H1 (cell line): ENCODE measurements at regions not wholly inside any gene's neighbourhood (a gene's known extent, or its start where the extent isn't known, plus 50 kb on each side); places are given as distances from the start of the nearest gene placed in this dataset.

ENCODE experiments used
- CTCF ChIA-PET: fragments of 300-600 bp; sonication (Branson Sonifier 250); formaldehyde crosslinking; loops from one replicate; lab custom pipeline; 2021; ENCODE audit not compliant: partially characterized antibody; lab: Charles Lee
- POLR2A ChIA-PET: fragments of 300-600 bp; sonication (Branson Sonifier 250); formaldehyde crosslinking; loops from one replicate; lab custom pipeline; 2021; ENCODE audit warnings: inconsistent platforms; ENCODE audit not compliant: partially characterized antibody; lab: Charles Lee
- DNase-seq, 2 experiments: peaks; one replicate each; pipeline versions ENCODE4 v3.0.0 to v3.0.0-alpha.2; 2010 to 2022; ENCODE audit warnings: low spot score in 2 of 2, low read depth in 1 of 2, mixed read lengths in 1 of 2
- FAIRE-seq: peaks from 2 replicates; lab custom pipeline; 2011; peaks lifted over from hg19 to GRCh38; lab: Jason Lieb, UNC
- H2AFZ ChIP-seq: 2 replicates; pipeline ENCODE4 v1.8.1; 2012; ENCODE audit warnings: low read length, inconsistent platforms
- H2AK5ac ChIP-seq: 2 replicates; pipeline ENCODE4 v1.6.1; 2013; ENCODE audit warnings: low read depth, low read length
- H2BK120ac ChIP-seq: replicated peaks from 2 replicates; pipeline ENCODE3; 2013; ENCODE audit warnings: low read depth, low read length, inconsistent platforms
- H2BK12ac ChIP-seq: 2 replicates; pipeline ENCODE4 v1.6.1; 2013; ENCODE audit warnings: low read depth, low read length
- H2BK15ac ChIP-seq: 2 replicates; pipeline ENCODE4 v1.6.1; 2013; ENCODE audit warnings: low read length
- H2BK20ac ChIP-seq: 2 replicates; pipeline ENCODE4 v1.6.1; 2013; ENCODE audit warnings: low read length
- H2BK5ac ChIP-seq: 2 replicates; pipeline ENCODE4 v1.6.1; 2013; ENCODE audit warnings: low read depth, low read length
- H3K14ac ChIP-seq: 2 replicates; pipeline ENCODE4 v1.6.1; 2013; ENCODE audit warnings: inconsistent platforms; ENCODE audit not compliant: insufficient read length
- H3K18ac ChIP-seq: 2 replicates; pipeline ENCODE4 v1.6.1; 2013; ENCODE audit warnings: low read length; ENCODE audit errors: extremely low read depth
- H3K23ac ChIP-seq: 2 replicates; pipeline ENCODE4 v1.6.1; 2013; ENCODE audit warnings: inconsistent platforms; ENCODE audit not compliant: insufficient read length
- H3K23me2 ChIP-seq: 2 replicates; pipeline ENCODE4 v1.6.1; 2013; ENCODE audit warnings: low read depth, low read length
- H3K27ac ChIP-seq: 2 replicates; pipeline ENCODE4 v1.6.1; 2011; ENCODE audit warnings: low read depth, low read length, inconsistent platforms
- H3K27me3 ChIP-seq, 4 experiments: replicated peaks in 1 of 4; 1 replicate in 1 of 4; 2 replicates in 3 of 4; pipeline versions ENCODE4 v1.6.1 to v1.8.1; 2011 to 2013; ENCODE audit warnings: low read length in 3 of 4, mild to moderate bottlenecking in 3 of 4, inconsistent platforms in 2 of 4, mixed read lengths in 2 of 4, moderate library complexity in 1 of 4; ENCODE audit not compliant: control insufficient read depth in 3 of 4, insufficient read depth in 3 of 4; ENCODE audit errors: extremely low read depth in 1 of 4
- H3K36me3 ChIP-seq, 4 experiments: 2 replicates each; pipeline versions ENCODE4 v1.6.1 to v1.8.1; 2011 to 2013; ENCODE audit warnings: mild to moderate bottlenecking in 4 of 4, low read length in 3 of 4, moderate library complexity in 2 of 4, control low read depth in 1 of 4, inconsistent platforms in 1 of 4; ENCODE audit not compliant: insufficient read depth in 4 of 4, control insufficient read depth in 2 of 4
- H3K4ac ChIP-seq: replicated peaks from 2 replicates; pipeline ENCODE3; 2013; ENCODE audit warnings: low read length, low read depth, mixed read lengths, inconsistent platforms; ENCODE audit not compliant: insufficient read length
- H3K4me1 ChIP-seq, 4 experiments: replicated peaks in 1 of 4; 1 replicate in 1 of 4; 2 replicates in 3 of 4; pipeline versions ENCODE4 v1.6.1 to v1.8.1; 2011 to 2013; ENCODE audit warnings: low read length in 3 of 4, inconsistent platforms in 2 of 4, mixed read lengths in 1 of 4; ENCODE audit not compliant: insufficient read depth in 4 of 4, control insufficient read depth in 3 of 4
- H3K4me2 ChIP-seq, 2 experiments: 2 replicates each; pipeline versions ENCODE4 v1.6.1 to v1.8.1; 2011 to 2013; ENCODE audit warnings: low read depth in 2 of 2, low read length in 2 of 2, control low read depth in 1 of 2, inconsistent platforms in 1 of 2, mild to moderate bottlenecking in 1 of 2; ENCODE audit not compliant: insufficient read depth in 1 of 2
- H3K4me3 ChIP-seq, 4 experiments: fragments of 200-600, 300-600 bp in 1 of 4; sonication (generic), shearing (Covaris generic), sonication (Bioruptor Twin) in 1 of 4; 2 replicates each; pipeline versions ENCODE4 v1.5.1 to v1.8.1; 2011 to 2016; ENCODE audit warnings: low read length in 4 of 4, low read depth in 3 of 4, control low read depth in 2 of 4, inconsistent platforms in 2 of 4, mild to moderate bottlenecking in 2 of 4, mixed read lengths in 1 of 4, moderate library complexity in 1 of 4; ENCODE audit not compliant: insufficient read depth in 2 of 4; ENCODE audit errors: extremely low read depth in 1 of 4
- H3K56ac ChIP-seq: replicated peaks from 2 replicates; pipeline ENCODE3; 2013; ENCODE audit warnings: low read depth, mild to moderate bottlenecking, mixed read lengths, low read length, inconsistent platforms; ENCODE audit not compliant: insufficient read length
- H3K79me1 ChIP-seq: 2 replicates; pipeline ENCODE4 v1.6.1; 2013; ENCODE audit warnings: low read depth, low read length, control low read depth
- H3K79me2 ChIP-seq, 2 experiments: 2 replicates each; pipeline versions ENCODE4 v1.6.1 to v1.8.1; 2012 to 2013; ENCODE audit warnings: low read length in 2 of 2, mild to moderate bottlenecking in 2 of 2, inconsistent platforms in 1 of 2; ENCODE audit not compliant: insufficient read depth in 2 of 2, control insufficient read depth in 1 of 2
- H3K9ac ChIP-seq, 4 experiments: replicated peaks in 1 of 4; 1 replicate in 1 of 4; 2 replicates in 3 of 4; pipeline versions ENCODE4 v1.6.1 to v1.8.1; 2011 to 2013; ENCODE audit warnings: low read depth in 3 of 4, low read length in 3 of 4, control low read depth in 2 of 4, mild to moderate bottlenecking in 2 of 4, moderate library complexity in 2 of 4, inconsistent platforms in 1 of 4; ENCODE audit errors: extremely low read depth in 1 of 4
- H3K9me3 ChIP-seq, 2 experiments: 2 replicates each; pipeline versions ENCODE4 v1.6.1 to v1.8.1; 2012 to 2013; ENCODE audit warnings: mild to moderate bottlenecking in 2 of 2, moderate library complexity in 2 of 2, control low read depth in 1 of 2, inconsistent platforms in 1 of 2, low read depth in 1 of 2, low read length in 1 of 2, mixed read lengths in 1 of 2; ENCODE audit not compliant: insufficient read depth in 2 of 2
- H4K20me1 ChIP-seq, 2 experiments: replicated peaks in 1 of 2; 2 replicates each; pipeline versions ENCODE3 to v1.8.1; 2011 to 2013; ENCODE audit warnings: inconsistent platforms in 2 of 2, low read length in 2 of 2, mild to moderate bottlenecking in 1 of 2; ENCODE audit not compliant: insufficient read depth in 2 of 2, control insufficient read depth in 1 of 2
- H4K5ac ChIP-seq: 2 replicates; pipeline ENCODE4 v1.6.1; 2013; ENCODE audit warnings: low read length, low read depth, mixed read lengths, inconsistent platforms; ENCODE audit not compliant: insufficient read length
- H4K8ac ChIP-seq: 2 replicates; pipeline ENCODE4 v1.8.0; 2013; ENCODE audit warnings: mild to moderate bottlenecking, moderate library complexity, low read length, inconsistent platforms; ENCODE audit not compliant: insufficient read depth; ENCODE audit errors: extremely low read depth
- H4K91ac ChIP-seq: replicated peaks from 2 replicates; pipeline ENCODE3; 2013; ENCODE audit warnings: low read length, mixed read lengths, inconsistent platforms; ENCODE audit not compliant: insufficient read length
- BACH1 ChIP-seq: IDR thresholded peaks from 2 replicates; pipeline ENCODE4 v1.6.1; 2012; ENCODE audit warnings: low read length, improper control_type of control experiment
- BRCA1 ChIP-seq: IDR thresholded peaks from 2 replicates; pipeline ENCODE4 v1.6.1; 2012; ENCODE audit warnings: low read depth, low read length, improper control_type of control experiment
- CBX5 ChIP-seq: fragments of 300-800, 300-1000 bp; sonication (generic); IDR thresholded peaks from 2 replicates; pipeline ENCODE4 v1.7.1; 2016; ENCODE audit warnings: antibody characterized with exemption, low read length, low read depth
- CREB1 ChIP-seq: IDR thresholded peaks from 2 replicates; pipeline ENCODE4 v1.6.1; 2012; ENCODE audit warnings: inconsistent platforms
- EGR1 ChIP-seq: IDR thresholded peaks from 2 replicates; pipeline ENCODE4 v1.6.1; 2011; ENCODE audit warnings: low read depth, low read length, borderline replicate concordance
- EZH2 ChIP-seq: fragments of 200-600 bp; sonication (generic); IDR thresholded peaks from 2 replicates; pipeline ENCODE4 v1.7.1; 2012; ENCODE audit warnings: low read depth, mild to moderate bottlenecking, moderate library complexity, low read length, inconsistent platforms; ENCODE audit not compliant: severe bottlenecking
- HDAC2 ChIP-seq, 2 experiments: fragments of 300-600 bp in 1 of 2; sonication (generic) in 1 of 2; IDR thresholded peaks; 2 replicates each; pipeline ENCODE4 v1.6.1; 2011 to 2012; ENCODE audit warnings: low read depth in 2 of 2, low read length in 2 of 2, mild to moderate bottlenecking in 2 of 2, moderate library complexity in 2 of 2, borderline replicate concordance in 1 of 2, inconsistent platforms in 1 of 2
- JUND ChIP-seq: IDR thresholded peaks from 2 replicates; pipeline ENCODE4 v1.6.1; 2011; ENCODE audit warnings: mild to moderate bottlenecking, improper control_type of control experiment, low read length
- KDM1A ChIP-seq: fragments of 200-600, 300-600 bp; sonication (generic); IDR thresholded peaks from 2 replicates; pipeline ENCODE4 v1.7.1; 2016; ENCODE audit warnings: mild to moderate bottlenecking, low read length, borderline replicate concordance
- RBBP5 ChIP-seq: IDR thresholded peaks from 2 replicates; pipeline ENCODE4 v1.7.1; 2012; ENCODE audit warnings: low read depth, mild to moderate bottlenecking, inconsistent platforms, low read length, moderate library complexity, borderline replicate concordance
- SAP30 ChIP-seq: fragments of 300-600 bp; sonication (generic); IDR thresholded peaks from 2 replicates; pipeline ENCODE4 v1.7.1; 2012; ENCODE audit warnings: low read length, moderate library complexity, mild to moderate bottlenecking, inconsistent platforms; ENCODE audit not compliant: insufficient read depth, insufficient replicate concordance
- SUZ12 ChIP-seq: fragments of 200-600 bp; sonication (generic); IDR thresholded peaks from 2 replicates; pipeline ENCODE4 v1.6.1; 2012; ENCODE audit warnings: mild to moderate bottlenecking, inconsistent platforms, low read length, moderate library complexity, mixed read lengths
- ZNF274 ChIP-seq: IDR thresholded peaks from 2 replicates; pipeline ENCODE4 v1.7.0; 2012; ENCODE audit warnings: low read length, borderline replicate concordance; ENCODE audit errors: extremely low read depth
- WGBS, 2 experiments: shearing (Covaris generic) in 1 of 2; methylation state at CpG; one replicate each; pipeline versions ENCODE4 v1.1.6 to v1.1.7; 2013 to 2015; ENCODE audit warnings: low lambda C conversion rate in 2 of 2, mixed read lengths in 2 of 2, inconsistent platforms in 1 of 2, low coverage in 1 of 2, missing lambda C conversion rate in 1 of 2; ENCODE audit not compliant: insufficient replicate concordance in 2 of 2, insufficient coverage in 1 of 2, insufficient read length in 1 of 2; ENCODE audit errors: extremely low coverage in 1 of 2, missing lambda C conversion rate in 1 of 2; 5-methylcytosine and 5-hydroxymethylcytosine counted together
- TF ChIP-seq, protein P1 (sequence below): IDR thresholded peaks from 2 replicates; pipeline ENCODE4 v1.6.1; 2011; ENCODE audit warnings: low read length, improper control_type of control experiment

DNA sequence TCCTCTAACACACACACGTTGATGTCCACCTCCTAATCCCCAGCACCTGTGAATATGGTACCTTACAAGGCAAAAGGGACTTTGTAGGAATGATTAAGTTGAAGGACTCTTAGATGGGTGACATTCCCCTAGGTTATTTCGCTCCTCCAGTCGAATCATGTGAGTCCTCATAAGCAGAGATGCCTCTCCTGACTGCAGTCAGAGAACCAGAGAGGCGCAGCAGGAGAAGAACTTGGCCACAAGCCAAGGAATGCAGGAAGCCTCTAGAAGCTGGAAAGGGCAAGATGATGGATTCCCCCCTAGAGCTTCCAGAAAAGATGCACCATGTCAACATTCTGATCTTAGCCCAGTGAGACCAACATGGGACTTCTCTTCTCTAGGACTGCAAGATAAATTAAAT, 133.1 kb upstream of the PTPRT start:
- no peak overlapping the region for H3K4me2 ChIP-seq
- H3K79me2 ChIP-seq, result no peaks in the 10 kb centered on the region
- ChIA-PET CTCF (no interaction called here), POLR2A (no interaction called here)
- no peak overlapping the region for H2BK120ac ChIP-seq
- no peak overlapping the region for H3K56ac ChIP-seq
- no peak overlapping the region for H2AFZ ChIP-seq
- 87% methylated on average over 4 of the region's 4 CpGs; no CpG with 5 or more reads in 1 of the 2 experiments for WGBS, 2 experiments
- no peak overlapping the region for H2BK5ac ChIP-seq
- peaks cover 0 to 3% (median 1%) of the 10 kb centered on the region in 4 experiments; a peak in 2 of 7 replicates for H3K4me1 ChIP-seq
- no peaks in the 10 kb centered on the region; the same call in 1 of the 2 replicates for H3K79me1 ChIP-seq
- FAIRE-seq, result no peak
- no peak overlapping the region for H3K23ac ChIP-seq
- H3K27me3 ChIP-seq, result no peaks in the 10 kb centered on the region
- DNase-seq, result no peak
- no peaks in the 10 kb centered on the region for H4K20me1 ChIP-seq
- H3K36me3 ChIP-seq, result no peaks in the 10 kb centered on the region
- H2BK20ac ChIP-seq, result no peak overlapping the region
- no peak overlapping the region for H4K8ac ChIP-seq
- 0 out of 4 replicates have a peak, but pooled peaks cover 0 to 3% of the 10 kb centered on the region in 2 experiments for H3K9me3 ChIP-seq
- no peak overlapping the region for H3K9ac ChIP-seq
- no peak overlapping the region for H4K5ac ChIP-seq
- 0 out of 2 replicates have a peak overlapping the region, but pooled peaks have one; percentile 46 for H2BK15ac ChIP-seq
- H3K27ac ChIP-seq, result no peak overlapping the region
- H3K14ac ChIP-seq, result no peak overlapping the region
- H2BK12ac ChIP-seq, result no peak overlapping the region; the same call in 1 of the 2 replicates
- no peak overlapping the region for H3K18ac ChIP-seq
- H2AK5ac ChIP-seq, result no peak overlapping the region
- no peaks in the 10 kb centered on the region; the same call in 1 of the 2 replicates for H3K23me2 ChIP-seq
- H3K4ac ChIP-seq, result no peak overlapping the region
- no peak overlapping the region for H3K4me3 ChIP-seq
- no peak overlapping the region for H4K91ac ChIP-seq
- TF ChIP-seq BRCA1 (no peak), EGR1 (no peak), CREB1 (no peak), ZNF274 (no peak), RBBP5 (no peak), BACH1 (no peak), SAP30 (no peak), SUZ12 (no peak), JUND (no peak), EZH2 (no peak), CBX5 (no peak), HDAC2 (IDR thresholded peaks at IDR 0.05; ENCODE audit: borderline replicate concordance in 1 of 2, low read depth in 2 of 2, low read length in 2 of 2) (no peak), KDM1A (no peak)
- TF ChIP-seq, protein P1, sequence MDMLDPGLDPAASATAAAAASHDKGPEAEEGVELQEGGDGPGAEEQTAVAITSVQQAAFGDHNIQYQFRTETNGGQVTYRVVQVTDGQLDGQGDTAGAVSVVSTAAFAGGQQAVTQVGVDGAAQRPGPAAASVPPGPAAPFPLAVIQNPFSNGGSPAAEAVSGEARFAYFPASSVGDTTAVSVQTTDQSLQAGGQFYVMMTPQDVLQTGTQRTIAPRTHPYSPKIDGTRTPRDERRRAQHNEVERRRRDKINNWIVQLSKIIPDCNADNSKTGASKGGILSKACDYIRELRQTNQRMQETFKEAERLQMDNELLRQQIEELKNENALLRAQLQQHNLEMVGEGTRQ, result no peak
